Fibroblast of villous mesenchyme (primary cell): ENCODE measurements at regions not wholly inside any gene's neighbourhood (a gene's known extent, or its start where the extent isn't known, plus 50 kb on each side); places are given as distances from the start of the nearest gene placed in this dataset.

ENCODE experiments used
- DNase-seq: peaks from one replicate; pipeline ENCODE4 v3.0.0-alpha.2; 2010; ENCODE audit warnings: low read depth
- H3K4me3 ChIP-seq: 2 replicates; pipeline ENCODE4 v1.5.1; 2011; ENCODE audit warnings: low read depth, mild to moderate bottlenecking, low read length
- CTCF ChIP-seq: IDR thresholded peaks from 2 replicates; pipeline ENCODE4 v1.5.1; 2012; ENCODE audit warnings: low read depth, mild to moderate bottlenecking, low read length; ENCODE audit not compliant: insufficient read depth

- no peak for DNase-seq
- TF ChIP-seq CTCF: no peak
- H3K4me3 ChIP-seq: no peak overlapping the region
Measured at GRCh38 chr11:81579339-81579738, 1154.3 kb downstream of the FAM181B start.

- no peak overlapping the region for H3K4me3 ChIP-seq
- no peak for TF ChIP-seq CTCF
- DNase-seq: no peak
Measured at GRCh38 chr11:81578571-81578970, 1155.1 kb downstream of the FAM181B start.

GRCh38 chr11:81574301-81574700, 1159.4 kb downstream of the FAM181B start:
- DNase-seq: no peak
- no peak for TF ChIP-seq CTCF
- no peak overlapping the region for H3K4me3 ChIP-seq

- no peak for TF ChIP-seq CTCF
- no peak overlapping the region for H3K4me3 ChIP-seq
- DNase-seq: no peak
Measured at GRCh38 chr11:81573367-81573766, 1160.3 kb downstream of the FAM181B start.

GRCh38 chr11:81570669-81571068, 1163.0 kb downstream of the FAM181B start:
- TF ChIP-seq CTCF: no peak
- H3K4me3 ChIP-seq: no peak overlapping the region
- no peak for DNase-seq

GRCh38 chr11:81569999-81570398, 1163.7 kb downstream of the FAM181B start:
- no peak for TF ChIP-seq CTCF
- no peak for DNase-seq
- no peak overlapping the region for H3K4me3 ChIP-seq

GRCh38 chr11:81568918-81569317, 1164.7 kb downstream of the FAM181B start:
- no peak for TF ChIP-seq CTCF
- DNase-seq: no peak
- H3K4me3 ChIP-seq: no peak overlapping the region
